Vagina (tissue), 2 donors: ENCODE measurements at regions not wholly inside any gene's neighbourhood (a gene's known extent, or its start where the extent isn't known, plus 50 kb on each side); places are given as distances from the start of the nearest gene placed in this dataset.

Source experiments
- POLR2A ChIP-seq, 2 donors: fragments of 450-650 bp; IDR thresholded peaks; one replicate each; pipeline ENCODE4 v1.6.1; 2017; ENCODE audit warnings: antibody characterized with exemption in 2 of 2, mild to moderate bottlenecking in 2 of 2, moderate library complexity in 2 of 2
- POLR2AphosphoS5 ChIP-seq, 2 donors: sonication (generic); formaldehyde crosslinking; IDR thresholded peaks; one replicate each; pipeline ENCODE4 v1.9.0; 2017; ENCODE audit warnings: antibody characterized with exemption in 2 of 2, mild to moderate bottlenecking in 2 of 2, low read depth in 1 of 2; ENCODE audit not compliant: insufficient read depth in 1 of 2
- TF ChIP-seq, protein P1 (sequence below), 3 experiments: fragments of 450-650 bp in 2 of 3; fragments of 200-600 bp in 1 of 3; sonication (generic) in 1 of 3; IDR thresholded peaks; one replicate each; pipeline ENCODE4 v1.5.1; 2017 to 2019; ENCODE audit warnings: antibody characterized with exemption in 3 of 3, mild to moderate bottlenecking in 2 of 3, moderate library complexity in 2 of 3

DNA sequence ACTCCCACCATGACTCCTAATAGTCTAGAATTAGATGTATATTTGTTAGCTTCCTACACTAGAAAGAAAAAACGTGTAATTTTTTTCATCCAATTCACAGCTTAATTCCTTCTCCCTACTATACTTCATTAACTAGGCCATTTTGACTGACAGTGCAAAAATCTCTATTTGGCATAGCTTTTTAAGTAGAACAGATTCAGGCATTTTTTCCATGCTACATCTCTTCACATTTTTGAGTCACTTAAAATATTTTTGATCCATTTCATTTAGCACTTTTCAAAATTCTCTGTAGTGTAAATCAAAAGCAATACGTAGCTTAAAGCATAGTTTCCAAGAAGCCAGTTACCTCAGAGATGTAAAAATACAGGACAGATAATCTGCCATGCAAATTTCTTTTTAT lies 391.1 kb upstream of the NPVF start:
- TF ChIP-seq, protein P1, sequence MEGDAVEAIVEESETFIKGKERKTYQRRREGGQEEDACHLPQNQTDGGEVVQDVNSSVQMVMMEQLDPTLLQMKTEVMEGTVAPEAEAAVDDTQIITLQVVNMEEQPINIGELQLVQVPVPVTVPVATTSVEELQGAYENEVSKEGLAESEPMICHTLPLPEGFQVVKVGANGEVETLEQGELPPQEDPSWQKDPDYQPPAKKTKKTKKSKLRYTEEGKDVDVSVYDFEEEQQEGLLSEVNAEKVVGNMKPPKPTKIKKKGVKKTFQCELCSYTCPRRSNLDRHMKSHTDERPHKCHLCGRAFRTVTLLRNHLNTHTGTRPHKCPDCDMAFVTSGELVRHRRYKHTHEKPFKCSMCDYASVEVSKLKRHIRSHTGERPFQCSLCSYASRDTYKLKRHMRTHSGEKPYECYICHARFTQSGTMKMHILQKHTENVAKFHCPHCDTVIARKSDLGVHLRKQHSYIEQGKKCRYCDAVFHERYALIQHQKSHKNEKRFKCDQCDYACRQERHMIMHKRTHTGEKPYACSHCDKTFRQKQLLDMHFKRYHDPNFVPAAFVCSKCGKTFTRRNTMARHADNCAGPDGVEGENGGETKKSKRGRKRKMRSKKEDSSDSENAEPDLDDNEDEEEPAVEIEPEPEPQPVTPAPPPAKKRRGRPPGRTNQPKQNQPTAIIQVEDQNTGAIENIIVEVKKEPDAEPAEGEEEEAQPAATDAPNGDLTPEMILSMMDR (IDR thresholded peaks at IDR 0.05), result no peak
- TF ChIP-seq POLR2AphosphoS5 (IDR thresholded peaks at IDR 0.05; ENCODE audit: insufficient read depth in 1 of 2, low read depth in 1 of 2) (no peak), POLR2A (IDR thresholded peaks at IDR 0.05) (no peak)
